PC-9 (cell line): ENCODE measurements at regions not wholly inside any gene's neighbourhood (a gene's known extent, or its start where the extent isn't known, plus 50 kb on each side); places are given as distances from the start of the nearest gene placed in this dataset.
"Not testable (repeated sequence)": the region's sequence is repeated elsewhere in the genome, so short reads cannot be mapped to it uniquely, and the experiment has no call there.

Experiments
- BruUV-seq: library from RNA; stranded (reverse); fragments of 400-500 nt; replicated peaks from 2 replicates; lab custom pipeline; 2021; lab: Mats Ljungman, UMichigan
- CTCF ChIA-PET: fragments of 300-600 bp; sonication (Branson Sonifier 250); formaldehyde crosslinking; loops from one replicate; lab custom pipeline; 2022; ENCODE audit warnings: antibody characterized with exemption; lab: Charles Lee
- POLR2A ChIA-PET: fragments of 300-600 bp; sonication (Branson Sonifier 250); formaldehyde crosslinking; loops from one replicate; lab custom pipeline; 2022; ENCODE audit warnings: antibody characterized with exemption; ENCODE audit not compliant: unreplicated experiment; lab: Charles Lee
- DNase-seq, 2 experiments: peaks; one replicate each; pipeline versions ENCODE4 v3.0.0 to v3.0.0-alpha.2; 2015 to 2022; ENCODE audit warnings: mixed read lengths in 1 of 2
- H2AFZ ChIP-seq: fragments of 200-600 bp; sonication (generic); 2 replicates; pipeline ENCODE4 v1.8.1; 2017; ENCODE audit warnings: antibody characterized with exemption
- H3F3A ChIP-seq: fragments of 200-600 bp; sonication (generic); 2 replicates; pipeline ENCODE4 v1.8.1; 2017; ENCODE audit warnings: antibody characterized with exemption, mild to moderate bottlenecking, low read depth; ENCODE audit not compliant: insufficient read depth
- H3K27ac ChIP-seq: fragments of 200-600 bp; sonication (generic); 2 replicates; pipeline ENCODE4 v1.6.1; 2016; ENCODE audit warnings: mixed run types
- H3K27me3 ChIP-seq: fragments of 200-600 bp; sonication (generic); 2 replicates; pipeline ENCODE4 v1.6.1; 2016; ENCODE audit warnings: low read depth, mixed run types; ENCODE audit not compliant: insufficient read depth
- H3K36me3 ChIP-seq: fragments of 200-600 bp; sonication (generic); 2 replicates; pipeline ENCODE4 v1.6.1; 2016; ENCODE audit warnings: low read depth, mixed run types
- H3K4me1 ChIP-seq: fragments of 200-600 bp; sonication (generic); replicated peaks from 2 replicates; pipeline ENCODE4 v1.6.1; 2016; ENCODE audit warnings: mixed run types; ENCODE audit not compliant: insufficient read depth
- H3K4me2 ChIP-seq: fragments of 200-600 bp; sonication (generic); 2 replicates; pipeline ENCODE4 v1.6.1; 2017; ENCODE audit warnings: mixed run types
- H3K4me3 ChIP-seq: fragments of 200-600 bp; sonication (generic); 2 replicates; pipeline ENCODE4 v1.6.1; 2016; ENCODE audit warnings: mixed run types
- H3K79me2 ChIP-seq: fragments of 200-600 bp; sonication (generic); 2 replicates; pipeline ENCODE4 v1.6.1; 2017; ENCODE audit warnings: low read depth, mixed run types
- H3K9me2 ChIP-seq: fragments of 200-600 bp; sonication (generic); 2 replicates; pipeline ENCODE4 v1.8.1; 2017; ENCODE audit warnings: mild to moderate bottlenecking; ENCODE audit not compliant: insufficient read depth
- H3K9me3 ChIP-seq: fragments of 200-600 bp; sonication (generic); 2 replicates; pipeline ENCODE4 v1.8.1; 2016; ENCODE audit warnings: low read depth; ENCODE audit not compliant: insufficient read depth
- H4K20me1 ChIP-seq: fragments of 200-600 bp; sonication (generic); 2 replicates; pipeline ENCODE4 v1.8.1; 2017; ENCODE audit not compliant: insufficient read depth
- EZH2 ChIP-seq: fragments of 200-600 bp; sonication (generic); IDR thresholded peaks from 2 replicates; pipeline ENCODE4 v1.8.0; 2017; ENCODE audit warnings: antibody characterized with exemption, low read depth
- intact Hi-C: fragments of 100-400 bp; cut with micrococcal nuclease; formaldehyde crosslinking; loops from one replicate; pipeline ENCODE4 v1.10.0; 2022; ENCODE audit not compliant: unreplicated experiment
- TF ChIP-seq, protein P1 (sequence below): fragments of 200-600 bp; sonication (generic); conservative IDR thresholded peaks from 2 replicates; pipeline ENCODE4 v1.6.1; 2017; ENCODE audit warnings: mixed run types, antibody characterized with exemption, mild to moderate bottlenecking, moderate library complexity

DNA sequence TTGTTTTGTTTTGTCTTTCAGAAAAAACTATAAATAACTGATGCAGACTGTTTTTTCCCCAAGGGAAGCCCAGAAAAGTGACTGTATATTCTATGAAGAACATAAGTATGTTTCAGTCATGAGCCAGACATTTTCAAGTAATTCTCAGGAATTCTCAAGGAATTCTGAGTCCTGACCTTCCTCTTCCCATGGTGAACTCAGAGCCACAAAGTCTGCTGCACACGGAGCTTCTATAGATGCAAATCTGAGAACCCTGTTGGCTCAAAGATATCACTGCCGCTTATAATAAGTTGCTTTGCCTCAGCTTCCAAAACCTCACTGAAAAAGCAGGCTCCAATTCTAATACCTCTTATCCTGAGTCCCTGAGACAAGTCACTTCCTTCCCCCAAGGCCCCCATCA is 418.5 kb upstream of the RUNX1 start:
- Histone ChIP-seq H4K20me1 (no peaks in the 10 kb centered on the region), H3K27me3 (no peaks in the 10 kb centered on the region), H3K9me2 (no peaks in the 10 kb centered on the region), H3F3A (no peaks in the 10 kb centered on the region), H3K79me2 (no peaks in the 10 kb centered on the region), H3K4me2 (no peak overlapping the region), H3K4me3 (no peak overlapping the region), H3K36me3 (no peaks in the 10 kb centered on the region), H3K9me3 (no peaks in the 10 kb centered on the region), H3K4me1 (no peaks in the 10 kb centered on the region), H2AFZ (no peak overlapping the region), H3K27ac (no peak overlapping the region)
- no peak for DNase-seq
- CTCF ChIA-PET, result no interaction called here
- TF ChIP-seq, protein P1, sequence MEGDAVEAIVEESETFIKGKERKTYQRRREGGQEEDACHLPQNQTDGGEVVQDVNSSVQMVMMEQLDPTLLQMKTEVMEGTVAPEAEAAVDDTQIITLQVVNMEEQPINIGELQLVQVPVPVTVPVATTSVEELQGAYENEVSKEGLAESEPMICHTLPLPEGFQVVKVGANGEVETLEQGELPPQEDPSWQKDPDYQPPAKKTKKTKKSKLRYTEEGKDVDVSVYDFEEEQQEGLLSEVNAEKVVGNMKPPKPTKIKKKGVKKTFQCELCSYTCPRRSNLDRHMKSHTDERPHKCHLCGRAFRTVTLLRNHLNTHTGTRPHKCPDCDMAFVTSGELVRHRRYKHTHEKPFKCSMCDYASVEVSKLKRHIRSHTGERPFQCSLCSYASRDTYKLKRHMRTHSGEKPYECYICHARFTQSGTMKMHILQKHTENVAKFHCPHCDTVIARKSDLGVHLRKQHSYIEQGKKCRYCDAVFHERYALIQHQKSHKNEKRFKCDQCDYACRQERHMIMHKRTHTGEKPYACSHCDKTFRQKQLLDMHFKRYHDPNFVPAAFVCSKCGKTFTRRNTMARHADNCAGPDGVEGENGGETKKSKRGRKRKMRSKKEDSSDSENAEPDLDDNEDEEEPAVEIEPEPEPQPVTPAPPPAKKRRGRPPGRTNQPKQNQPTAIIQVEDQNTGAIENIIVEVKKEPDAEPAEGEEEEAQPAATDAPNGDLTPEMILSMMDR, result no peak
- TF ChIP-seq EZH2, result no peak
- POLR2A ChIA-PET, result interaction anchor here (0.7 kb wide), 1 partner anchor 416 kb away, joined by 3 read pairs; no protein-coding TSS in a partner anchor
- intact Hi-C loops, result no loop called here
- no TSS peak for BruUV-seq

DNA sequence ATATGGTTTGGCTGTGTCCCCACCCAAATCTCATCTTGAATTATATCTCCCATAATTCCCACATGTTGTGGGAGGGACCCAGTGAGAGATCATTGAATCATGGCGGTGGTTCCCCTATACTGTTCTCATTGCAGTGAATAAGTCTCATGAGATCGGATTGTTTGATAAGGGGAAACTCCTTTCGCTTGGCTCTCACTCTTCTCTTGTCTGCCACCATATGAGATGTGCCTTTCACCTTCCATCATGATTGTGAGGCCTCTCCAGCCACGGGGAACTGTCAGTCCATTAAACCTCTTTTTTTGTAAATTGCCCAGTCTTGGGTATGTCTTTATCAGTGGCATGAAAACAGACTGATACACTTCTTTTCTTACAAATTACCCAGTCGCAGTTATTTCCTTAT is 417.6 kb upstream of the RUNX1 start:
- not testable (repeated sequence) for BruUV-seq

DNA sequence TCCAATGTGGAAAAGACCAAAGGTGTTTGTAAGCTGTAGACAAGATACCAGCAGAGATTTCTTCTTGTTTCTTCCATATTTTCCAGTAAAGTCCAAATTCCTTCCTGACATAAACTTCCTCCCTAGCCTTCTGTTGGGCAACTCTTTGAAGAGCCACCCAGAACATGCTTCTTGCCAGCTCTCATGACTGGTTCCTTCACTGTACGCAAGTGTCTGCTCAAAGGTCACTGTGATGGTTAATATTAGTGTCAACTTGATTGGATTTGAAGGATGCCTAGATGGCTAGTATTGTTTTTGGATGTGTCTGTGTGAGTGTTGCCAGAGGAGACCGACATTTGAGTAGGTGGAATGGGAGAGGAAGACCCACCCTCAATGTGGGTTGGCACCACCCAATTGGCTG is 416.6 kb upstream of the RUNX1 start:
- ChIA-PET POLR2A (no interaction called here), CTCF (no interaction called here)
- Histone ChIP-seq H3K27ac (no peak overlapping the region), H3K27me3 (no peaks in the 10 kb centered on the region), H4K20me1 (no peaks in the 10 kb centered on the region), H3K79me2 (no peaks in the 10 kb centered on the region), H3K4me1 (no peaks in the 10 kb centered on the region), H3K9me3 (no peaks in the 10 kb centered on the region), H3K9me2 (no peaks in the 10 kb centered on the region), H2AFZ (no peak overlapping the region), H3K36me3 (no peaks in the 10 kb centered on the region), H3F3A (no peaks in the 10 kb centered on the region), H3K4me3 (no peak overlapping the region), H3K4me2 (no peak overlapping the region)
- BruUV-seq, result no TSS peak
- TF ChIP-seq, protein P1, result no peak
- no peak for TF ChIP-seq EZH2
- DNase-seq, result no peak
- intact Hi-C loops, result no loop called here

More for the DNA sequence above, 417.6 kb upstream of the RUNX1 start:
- DNase-seq, H3K27ac ChIP-seq, H3F3A ChIP-seq, H3K79me2 ChIP-seq, H3K36me3 ChIP-seq, POLR2A ChIA-PET, H3K27me3 ChIP-seq, CTCF ChIA-PET, H3K4me1 ChIP-seq, H3K4me2 ChIP-seq, H3K4me3 ChIP-seq, intact Hi-C loops, H2AFZ ChIP-seq, H4K20me1 ChIP-seq, H3K9me2 ChIP-seq, H3K9me3 ChIP-seq: not testable (repeated sequence)

DNA sequence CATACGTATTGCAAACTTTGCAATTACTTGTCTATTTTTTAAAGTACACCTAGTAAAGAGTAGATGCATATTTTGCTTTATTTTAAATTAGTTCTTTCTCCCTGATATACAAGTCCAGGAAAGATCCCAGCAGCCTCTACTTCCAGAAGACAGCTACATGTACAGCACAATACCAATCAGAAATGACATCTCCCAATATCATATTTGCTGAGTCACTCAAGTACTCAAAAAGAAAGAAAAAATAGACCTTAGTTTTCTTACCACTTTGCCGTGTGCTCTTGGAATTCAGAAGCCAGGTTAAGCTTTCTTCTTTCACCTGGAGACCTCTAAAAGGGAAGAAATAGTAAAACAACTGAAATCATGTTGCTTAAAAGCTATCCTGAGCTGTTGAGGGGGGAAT is 412.6 kb upstream of the RUNX1 start:
- no peaks in the 10 kb centered on the region for H3K9me2 ChIP-seq
- H3K4me1 ChIP-seq, result no peaks in the 10 kb centered on the region
- no peak overlapping the region for H3K4me3 ChIP-seq
- BruUV-seq, result no TSS peak
- 0 out of 2 replicates have a peak overlapping the region, but pooled peaks have one; percentile 2 for H2AFZ ChIP-seq
- H3K79me2 ChIP-seq, result no peaks in the 10 kb centered on the region
- CTCF ChIA-PET, result no interaction called here
- no peaks in the 10 kb centered on the region for H3K9me3 ChIP-seq
- no peak overlapping the region for H3K27ac ChIP-seq
- intact Hi-C loops, result no loop called here
- H4K20me1 ChIP-seq, result no peaks in the 10 kb centered on the region
- no peaks in the 10 kb centered on the region for H3F3A ChIP-seq
- H3K27me3 ChIP-seq, result no peaks in the 10 kb centered on the region
- no peaks in the 10 kb centered on the region for H3K36me3 ChIP-seq
- 0 out of 2 replicates have a peak overlapping the region, but pooled peaks have one; percentile 0 for H3K4me2 ChIP-seq
- TF ChIP-seq, protein P1, result no peak
- TF ChIP-seq EZH2, result no peak
- no peak for DNase-seq
- POLR2A ChIA-PET, result no interaction called here
